Gastrocnemius medialis (tissue), 4 donors: ENCODE measurements at regions not wholly inside any gene's neighbourhood (a gene's known extent, or its start where the extent isn't known, plus 50 kb on each side); places are given as distances from the start of the nearest gene placed in this dataset.

Experiments
- CTCF ChIP-seq, 5 experiments: fragments of 450-650 bp in 3 of 5; fragments of 200-600 bp in 2 of 5; sonication (generic) in 2 of 5; IDR thresholded peaks in 4 of 5; conservative IDR thresholded peaks in 1 of 5; 1 replicate in 4 of 5; 2 replicates in 1 of 5; pipeline ENCODE4 v1.5.1; 2016 to 2019; ENCODE audit warnings: antibody characterized with exemption in 5 of 5, mild to moderate bottlenecking in 3 of 5, moderate library complexity in 3 of 5
- POLR2A ChIP-seq, 2 donors: fragments of 450-650 bp; IDR thresholded peaks; one replicate each; pipeline ENCODE4 v1.6.1; 2017; ENCODE audit warnings: antibody characterized with exemption in 2 of 2, mild to moderate bottlenecking in 2 of 2, moderate library complexity in 2 of 2

GRCh38 chr16:7964167-7964566 is 626.1 kb downstream of the TMEM114 start:
- no peak for TF ChIP-seq CTCF (IDR thresholded peaks at IDR 0.05 in 4 of 5, conservative IDR thresholded peaks at IDR 0.05 in 1 of 5)
- no peak for TF ChIP-seq POLR2A (IDR thresholded peaks at IDR 0.05)
